ENCODE measurements at regions not wholly inside any gene's neighbourhood (a gene's known extent, or its start where the extent isn't known, plus 50 kb on each side); places are given as distances from the start of the nearest gene placed in this dataset.

DNA sequence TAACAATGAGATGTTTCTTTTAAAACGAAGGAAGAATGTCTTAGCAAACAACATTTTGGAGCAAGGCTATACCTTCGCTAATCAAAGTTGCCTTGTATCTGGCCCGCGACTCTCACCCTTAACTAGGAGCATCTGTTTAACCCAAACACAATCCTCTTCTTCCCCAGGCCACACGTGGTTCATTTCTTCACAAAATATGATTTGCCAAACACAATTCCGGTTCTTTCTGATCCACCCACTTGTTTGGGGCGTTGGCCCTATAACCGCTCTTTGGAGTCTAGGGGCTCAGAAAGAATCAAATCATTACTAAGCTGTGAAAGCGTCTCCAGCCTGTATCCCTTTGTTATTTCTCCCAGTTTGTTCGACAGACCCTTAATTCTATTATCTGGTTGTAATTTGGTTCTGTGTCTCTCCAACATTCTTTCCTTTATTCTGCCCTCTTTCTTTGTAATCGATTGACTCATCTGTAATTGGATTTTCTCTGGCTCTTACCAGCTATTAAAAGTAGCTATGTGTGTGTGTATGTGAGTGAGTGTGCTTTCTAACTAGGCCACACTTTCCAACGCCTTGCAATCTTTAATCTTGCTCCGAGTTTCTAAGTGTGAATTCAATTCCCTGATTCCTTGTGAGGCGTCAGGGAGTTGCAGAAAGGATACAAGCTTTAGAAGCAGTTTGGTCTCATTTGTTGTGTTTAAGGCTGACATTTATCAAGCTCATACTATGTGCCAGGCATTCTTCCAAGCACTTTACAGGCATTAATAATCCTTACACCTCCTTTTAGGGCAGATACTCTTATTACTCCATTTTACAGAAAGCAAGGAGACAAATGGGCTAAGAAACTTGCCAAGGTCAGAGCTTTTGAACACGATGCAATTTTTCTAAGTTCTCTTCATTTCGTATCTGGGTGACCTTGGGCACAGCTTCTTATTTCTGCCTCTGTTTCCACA lies 138.6 kb upstream of the CPEB2 start:
- Histone ChIP-seq H3K27me3 (ENCODE audit: control insufficient read depth, insufficient read depth, low read length) (peaks cover 14% of the 10 kb centered on the region), H3K9ac (ENCODE audit: low read depth, low read length) (no peak overlapping the region), H3K4me3 (ENCODE audit: low read length) (no peak overlapping the region), H3K4me2 (ENCODE audit: low read length) (peak overlapping the region; percentile 70), H3K36me3 (ENCODE audit: insufficient read depth, low read length) (no peaks in the 10 kb centered on the region), H3K9me3 (replicated peaks; ENCODE audit: low read length) (no peaks in the 10 kb centered on the region), H3K4me1 (ENCODE audit: control insufficient read depth, insufficient read depth, low read length) (peaks cover 11% of the 10 kb centered on the region)

DNA sequence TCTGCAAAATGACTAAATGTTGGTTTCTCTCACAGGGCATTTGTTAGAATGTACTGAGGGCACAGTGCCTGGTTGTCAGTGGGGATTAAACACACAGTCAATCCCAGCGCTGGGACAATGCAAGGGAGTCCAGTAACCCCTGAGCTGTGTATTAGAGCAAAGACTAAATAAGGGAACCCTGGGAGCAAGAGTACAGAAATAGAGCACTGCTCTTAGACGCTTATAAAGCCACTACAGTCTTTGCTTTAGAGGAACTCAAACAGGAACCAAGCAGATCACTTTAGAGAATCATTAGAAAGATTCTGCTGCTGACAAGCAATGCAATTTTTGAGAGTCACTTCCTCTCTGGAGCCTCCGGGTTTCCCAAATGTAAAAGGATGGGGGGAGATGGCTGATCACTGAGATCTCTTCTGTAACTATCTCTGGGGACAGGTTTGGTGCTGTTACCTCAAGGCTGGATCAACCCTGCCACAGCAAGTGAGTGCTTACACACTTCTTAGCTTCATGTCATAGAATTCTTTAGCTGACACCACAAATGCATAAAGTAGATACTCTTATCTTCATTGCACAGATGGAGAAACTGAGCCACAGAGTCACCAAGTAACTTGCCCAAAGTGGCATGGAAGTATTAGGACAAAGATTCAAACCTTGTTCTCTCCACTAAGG lies 137.8 kb upstream of the CPEB2 start:
- Histone ChIP-seq H3K36me3 (ENCODE audit: insufficient read depth, low read length) (no peaks in the 10 kb centered on the region), H3K4me2 (ENCODE audit: low read length) (no peak overlapping the region), H3K4me1 (ENCODE audit: control insufficient read depth, insufficient read depth, low read length) (peaks cover 11% of the 10 kb centered on the region), H3K9me3 (replicated peaks; ENCODE audit: low read length) (no peaks in the 10 kb centered on the region), H3K9ac (ENCODE audit: low read depth, low read length) (no peak overlapping the region), H3K27me3 (ENCODE audit: control insufficient read depth, insufficient read depth, low read length) (peaks cover 22% of the 10 kb centered on the region), H3K4me3 (ENCODE audit: low read length) (no peak overlapping the region)

DNA sequence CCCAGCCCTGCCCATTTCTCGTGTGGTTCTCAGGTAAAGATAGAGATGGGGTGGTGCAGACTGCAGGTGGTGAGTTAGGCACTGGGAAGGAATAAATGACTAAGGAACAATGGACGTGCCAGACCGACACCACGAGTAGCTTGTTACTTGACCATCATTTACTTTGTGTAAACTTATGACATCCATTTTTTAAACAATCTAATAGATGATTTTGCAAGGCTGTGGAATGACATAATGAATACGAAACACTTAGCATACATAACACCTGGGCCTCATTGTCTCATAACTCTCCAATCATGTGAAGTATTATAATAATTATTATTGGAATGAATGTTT lies 137.3 kb upstream of the CPEB2 start:
- Histone ChIP-seq H3K4me3 (ENCODE audit: low read length) (no peak overlapping the region), H3K4me2 (ENCODE audit: low read length) (no peak overlapping the region), H3K4me1 (ENCODE audit: control insufficient read depth, insufficient read depth, low read length) (peaks cover 11% of the 10 kb centered on the region), H3K36me3 (ENCODE audit: insufficient read depth, low read length) (no peaks in the 10 kb centered on the region), H3K9ac (ENCODE audit: low read depth, low read length) (no peak overlapping the region), H3K9me3 (replicated peaks; ENCODE audit: low read length) (no peaks in the 10 kb centered on the region), H3K27me3 (ENCODE audit: control insufficient read depth, insufficient read depth, low read length) (peaks cover 24% of the 10 kb centered on the region)

DNA sequence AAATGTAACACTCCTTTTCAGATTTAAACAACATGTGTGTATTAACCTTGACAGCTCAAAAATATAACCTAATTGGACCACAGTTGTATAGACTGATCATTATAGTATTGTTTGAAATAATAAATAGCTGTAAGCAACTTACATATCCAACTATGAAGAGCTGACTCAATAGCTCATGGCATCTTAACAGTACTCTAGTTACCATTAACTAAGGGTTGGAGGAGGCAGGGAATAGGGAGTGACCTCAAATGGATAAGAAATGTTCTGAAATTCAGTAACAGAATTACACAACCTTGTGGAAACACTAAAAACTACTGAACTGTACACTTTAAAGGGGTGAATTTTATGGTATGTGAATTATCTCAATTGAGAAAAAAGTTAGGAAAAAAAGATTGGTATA lies 136.5 kb upstream of the CPEB2 start:
- Histone ChIP-seq H3K4me2 (ENCODE audit: low read length) (no peak overlapping the region), H3K27me3 (ENCODE audit: control insufficient read depth, insufficient read depth, low read length) (peaks cover 30% of the 10 kb centered on the region), H3K36me3 (ENCODE audit: insufficient read depth, low read length) (no peaks in the 10 kb centered on the region), H3K9me3 (replicated peaks; ENCODE audit: low read length) (no peaks in the 10 kb centered on the region), H3K4me3 (ENCODE audit: low read length) (no peak overlapping the region), H3K9ac (ENCODE audit: low read depth, low read length) (no peak overlapping the region), H3K4me1 (ENCODE audit: control insufficient read depth, insufficient read depth, low read length) (peaks cover 11% of the 10 kb centered on the region)

DNA sequence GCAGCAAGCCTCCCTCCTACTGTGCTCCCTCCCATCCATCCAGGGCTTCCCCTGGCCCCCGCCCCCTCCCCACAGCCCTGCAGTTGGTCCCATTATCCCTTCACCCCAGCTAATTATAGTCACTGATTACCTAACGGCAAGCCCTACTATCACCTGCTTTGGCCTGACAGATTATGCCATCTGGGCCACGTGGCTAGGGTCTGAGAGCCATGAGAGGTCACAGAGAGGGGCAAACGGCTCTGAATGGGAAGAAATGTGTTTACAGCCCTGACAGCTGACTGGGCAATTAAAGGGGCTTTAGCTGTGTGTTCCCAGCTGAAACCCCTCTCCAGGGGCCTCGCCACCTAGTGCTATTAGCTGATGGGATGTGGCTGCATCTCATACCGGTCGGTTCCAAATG lies 134.4 kb upstream of the CPEB2 start:
- Histone ChIP-seq H3K36me3 (ENCODE audit: insufficient read depth, low read length) (no peaks in the 10 kb centered on the region), H3K4me1 (ENCODE audit: control insufficient read depth, insufficient read depth, low read length) (peaks cover 7% of the 10 kb centered on the region), H3K27me3 (ENCODE audit: control insufficient read depth, insufficient read depth, low read length) (peaks cover 42% of the 10 kb centered on the region), H3K9ac (ENCODE audit: low read depth, low read length) (no peak overlapping the region), H3K4me3 (ENCODE audit: low read length) (no peak overlapping the region), H3K9me3 (replicated peaks; ENCODE audit: low read length) (no peaks in the 10 kb centered on the region), H3K4me2 (ENCODE audit: low read length) (no peak overlapping the region)

DNA sequence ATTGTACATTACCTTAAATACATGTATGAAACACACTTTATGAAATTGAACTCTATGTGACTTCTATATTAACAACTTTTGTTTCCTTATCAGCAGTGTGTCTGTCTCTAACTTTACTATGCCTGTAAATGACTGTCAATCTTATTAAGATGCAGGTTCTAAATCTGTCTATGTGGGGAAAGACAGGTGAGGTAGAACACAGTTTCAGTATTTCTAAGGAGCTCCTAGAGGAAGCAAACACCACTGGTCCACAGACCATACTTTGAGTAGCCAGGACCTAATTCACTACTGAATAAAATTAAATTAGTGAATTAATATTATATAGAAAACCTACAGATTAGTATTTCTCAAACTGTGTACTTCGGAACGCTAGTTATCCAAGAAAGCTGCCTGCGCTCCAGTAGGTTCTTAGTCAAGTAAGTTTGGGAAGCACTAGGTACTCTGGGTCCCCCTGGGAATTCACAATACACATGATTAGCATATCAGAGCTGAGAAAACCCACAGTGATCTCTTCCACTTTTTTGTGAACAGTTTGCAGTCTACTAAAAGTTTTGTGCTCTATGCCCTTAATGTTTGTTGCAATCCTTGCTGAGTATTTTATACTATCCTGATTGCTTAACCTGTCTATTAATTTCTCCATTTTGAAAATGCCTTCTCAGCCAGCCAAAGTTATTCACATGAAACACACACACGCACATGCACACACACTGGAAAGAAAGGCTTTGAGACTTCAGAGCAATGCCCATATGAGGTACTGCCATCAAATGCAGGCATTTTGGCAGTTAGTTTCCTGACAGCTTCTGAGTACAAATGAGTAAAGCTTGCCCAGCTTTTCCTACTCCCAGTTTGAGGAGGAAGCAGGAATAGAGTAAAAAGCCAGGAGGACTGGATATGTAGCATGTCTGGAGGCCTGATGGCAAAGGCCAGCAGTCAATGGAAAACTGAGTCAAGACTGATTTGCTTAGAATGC lies 133.6 kb upstream of the CPEB2 start:
- Histone ChIP-seq H3K9me3 (replicated peaks; ENCODE audit: low read length) (no peaks in the 10 kb centered on the region), H3K36me3 (ENCODE audit: insufficient read depth, low read length) (no peaks in the 10 kb centered on the region), H3K9ac (ENCODE audit: low read depth, low read length) (no peak overlapping the region), H3K4me1 (ENCODE audit: control insufficient read depth, insufficient read depth, low read length) (no peaks in the 10 kb centered on the region), H3K4me2 (ENCODE audit: low read length) (no peak overlapping the region), H3K4me3 (ENCODE audit: low read length) (no peak overlapping the region), H3K27me3 (ENCODE audit: control insufficient read depth, insufficient read depth, low read length) (peaks cover 42% of the 10 kb centered on the region)

DNA sequence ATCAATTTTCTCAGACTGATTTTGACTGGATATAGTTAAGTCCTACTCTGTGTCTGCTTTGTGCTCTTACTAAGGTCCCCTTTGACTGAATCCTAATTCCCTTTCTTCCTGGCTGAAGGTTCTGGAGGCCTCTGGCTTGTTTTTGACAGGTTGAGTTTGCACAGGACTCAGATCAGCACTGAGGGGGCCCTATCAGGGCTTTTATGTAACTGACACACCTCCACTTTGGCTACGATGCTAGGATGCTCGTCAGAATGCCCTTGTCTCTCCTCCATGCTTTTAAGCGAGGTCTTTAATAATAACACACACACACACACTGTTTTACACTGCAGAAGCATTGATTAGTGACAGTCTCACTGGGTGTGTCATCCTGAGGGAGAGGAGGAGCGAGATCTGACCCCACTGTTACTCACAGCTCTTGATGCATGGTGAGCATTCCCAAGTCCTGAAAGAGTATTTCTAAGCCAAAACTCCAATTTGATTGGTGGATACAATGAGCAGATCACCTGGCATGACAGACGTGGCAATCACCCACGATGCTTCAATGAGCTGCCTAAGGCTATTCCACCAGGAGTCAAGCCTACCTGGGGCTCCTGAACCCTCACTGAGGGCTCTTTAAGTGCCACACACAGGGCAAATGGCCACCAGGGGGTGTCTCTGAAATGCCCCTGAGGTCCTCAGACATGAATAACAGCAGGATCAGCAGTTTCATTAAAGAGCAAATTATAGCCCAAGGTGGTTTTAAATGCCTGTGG lies 130.4 kb upstream of the CPEB2 start:
- Histone ChIP-seq H3K4me1 (ENCODE audit: control insufficient read depth, insufficient read depth, low read length) (no peaks in the 10 kb centered on the region), H3K9me3 (replicated peaks; ENCODE audit: low read length) (no peaks in the 10 kb centered on the region), H3K27me3 (ENCODE audit: control insufficient read depth, insufficient read depth, low read length) (peaks cover 40% of the 10 kb centered on the region), H3K36me3 (ENCODE audit: insufficient read depth, low read length) (no peaks in the 10 kb centered on the region), H3K4me3 (ENCODE audit: low read length) (no peak overlapping the region), H3K9ac (ENCODE audit: low read depth, low read length) (no peak overlapping the region), H3K4me2 (ENCODE audit: low read length) (no peak overlapping the region)

DNA sequence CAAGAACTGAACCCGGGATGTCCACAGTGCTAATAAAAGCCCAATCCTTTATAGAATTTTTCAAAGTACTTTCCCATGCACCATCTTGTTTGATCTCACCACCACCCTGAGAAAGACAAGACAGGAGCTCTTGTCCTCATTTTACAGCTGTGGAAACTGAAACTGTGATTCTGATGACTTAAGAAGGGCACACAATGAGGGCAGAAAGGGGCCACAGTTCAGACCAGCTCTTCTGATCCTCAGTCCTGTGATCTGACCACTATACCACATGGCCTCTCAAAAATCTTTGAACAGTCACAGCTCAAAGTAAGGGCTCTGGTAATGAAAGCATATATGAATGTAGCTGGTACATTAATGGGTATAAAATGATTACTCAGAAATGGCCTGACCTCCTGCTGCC lies 127.3 kb upstream of the CPEB2 start:
- no peak overlapping the region for H3K4me2 ChIP-seq (ENCODE audit: low read length)

DNA sequence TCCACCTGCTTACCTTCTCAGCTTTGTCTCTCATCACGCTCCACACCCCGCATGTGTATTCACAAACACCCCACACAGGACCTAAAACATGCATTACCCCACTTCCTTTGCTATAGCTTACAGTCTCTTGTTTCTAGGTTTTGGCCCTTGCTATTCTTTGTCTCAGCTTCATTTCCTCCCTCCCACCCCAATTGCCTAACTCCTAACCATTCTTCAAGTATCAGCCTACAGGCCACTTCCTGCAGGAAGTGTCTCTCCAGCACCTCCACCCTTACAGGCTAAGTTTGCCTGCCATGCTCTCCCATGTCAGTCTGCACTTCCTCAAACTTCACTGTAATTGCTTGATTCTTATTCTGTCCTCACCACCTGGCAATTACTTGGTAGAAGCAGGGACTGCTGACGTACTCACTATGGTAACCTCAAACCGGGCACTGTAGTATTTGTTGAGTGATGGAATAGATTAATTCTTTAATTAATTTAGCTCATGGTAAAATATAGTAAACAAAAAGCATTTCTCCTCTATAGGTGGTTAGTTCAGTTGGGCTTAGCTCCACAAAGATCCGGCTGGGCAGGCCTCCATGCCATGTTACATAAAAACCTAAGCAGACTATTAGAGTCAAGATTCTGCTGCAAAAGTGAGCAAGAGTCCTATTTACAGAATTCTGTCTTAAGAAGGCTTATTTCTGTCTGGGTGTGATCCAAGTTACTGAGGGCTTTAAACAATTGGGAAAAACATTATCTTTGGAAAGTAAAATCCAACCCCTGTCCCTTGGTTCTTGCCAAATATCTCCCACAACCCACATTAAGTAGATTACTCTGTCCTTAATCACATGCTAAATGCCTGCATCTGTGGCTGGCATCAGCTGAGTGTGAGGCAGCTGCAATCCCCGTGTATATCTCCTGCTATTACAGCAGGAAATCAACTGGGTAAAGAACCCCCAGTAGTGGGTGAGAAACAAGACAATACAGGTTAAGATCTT lies 124.7 kb upstream of the CPEB2 start:
- H3K27me3 ChIP-seq (ENCODE audit: control insufficient read depth, insufficient read depth, low read length) = peaks cover 1% of the 10 kb centered on the region
- H3K4me2 ChIP-seq (ENCODE audit: low read length) = no peak overlapping the region
- no peaks in the 10 kb centered on the region for H3K9me3 ChIP-seq (replicated peaks; ENCODE audit: low read length)
- H3K36me3 ChIP-seq (ENCODE audit: insufficient read depth, low read length) = no peaks in the 10 kb centered on the region
- H3K4me3 ChIP-seq (ENCODE audit: low read length) = no peak overlapping the region
- H3K9ac ChIP-seq (ENCODE audit: low read depth, low read length) = no peak overlapping the region
- H3K4me1 ChIP-seq (ENCODE audit: control insufficient read depth, insufficient read depth, low read length) = no peaks in the 10 kb centered on the region

More for the DNA sequence above, 127.3 kb upstream of the CPEB2 start:
- Histone ChIP-seq H3K4me1 (ENCODE audit: control insufficient read depth, insufficient read depth, low read length) (no peaks in the 10 kb centered on the region), H3K27me3 (ENCODE audit: control insufficient read depth, insufficient read depth, low read length) (peaks cover 18% of the 10 kb centered on the region), H3K9ac (ENCODE audit: low read depth, low read length) (no peak overlapping the region), H3K9me3 (replicated peaks; ENCODE audit: low read length) (no peaks in the 10 kb centered on the region), H3K36me3 (ENCODE audit: insufficient read depth, low read length) (no peaks in the 10 kb centered on the region), H3K4me3 (ENCODE audit: low read length) (no peak overlapping the region)

DNA sequence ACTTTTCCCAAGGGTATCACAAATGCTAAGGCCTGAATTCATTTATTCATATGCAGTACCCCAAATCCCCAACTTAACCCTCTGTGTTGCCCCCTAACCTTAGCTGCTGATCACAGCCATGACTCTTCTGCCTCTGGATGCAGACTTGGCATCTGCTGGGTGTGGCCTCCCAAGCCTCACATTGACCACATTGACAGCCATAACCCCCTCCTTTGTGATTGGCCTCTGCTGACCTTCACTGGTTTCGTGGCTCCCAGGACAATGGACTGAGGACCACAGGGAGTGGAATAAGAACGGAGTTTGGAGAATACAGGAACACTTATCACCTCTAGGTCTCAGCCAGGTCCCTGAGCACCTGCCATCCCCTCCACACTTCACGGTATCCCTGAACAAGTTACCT lies 123.6 kb upstream of the CPEB2 start:
- Histone ChIP-seq H3K36me3 (ENCODE audit: insufficient read depth, low read length) (no peaks in the 10 kb centered on the region), H3K9me3 (replicated peaks; ENCODE audit: low read length) (no peaks in the 10 kb centered on the region), H3K4me3 (ENCODE audit: low read length) (no peak overlapping the region), H3K27me3 (ENCODE audit: control insufficient read depth, insufficient read depth, low read length) (peaks cover under 1% of the 10 kb centered on the region), H3K4me2 (ENCODE audit: low read length) (no peak overlapping the region), H3K9ac (ENCODE audit: low read depth, low read length) (no peak overlapping the region), H3K4me1 (ENCODE audit: control insufficient read depth, insufficient read depth, low read length) (no peaks in the 10 kb centered on the region)
